ENCODE measurements at regions not wholly inside any gene's neighbourhood (a gene's known extent, or its start where the extent isn't known, plus 50 kb on each side); places are given as distances from the start of the nearest gene placed in this dataset.

DNA sequence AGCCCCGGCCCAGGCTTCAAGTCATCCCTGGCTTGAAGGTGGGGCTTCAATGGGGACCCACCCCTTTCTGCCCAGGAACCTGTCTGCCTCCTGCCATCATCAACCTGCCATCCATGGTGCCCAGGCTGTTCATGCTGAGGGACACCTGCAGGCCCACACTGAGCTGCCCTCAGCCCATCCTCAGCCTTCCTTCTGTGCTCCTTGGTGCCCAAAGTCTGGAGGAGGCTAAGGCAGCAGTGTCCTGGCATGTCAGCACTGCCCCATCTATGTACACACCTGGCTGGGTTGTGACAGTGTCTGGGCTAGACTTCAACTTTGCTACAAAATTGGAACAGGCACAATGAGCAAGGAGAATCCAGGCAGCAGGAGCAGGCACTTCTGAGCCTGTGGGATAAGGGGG lies 745.3 kb upstream of the EPHA6 start:
- POLR2A ChIA-PET, result no interaction called here
- no peak overlapping the region for H3K4me3 ChIP-seq (ENCODE audit: low read depth, low read length)
- H3K27ac ChIP-seq (ENCODE audit: extremely low read depth, low read depth, low read length), result no peak overlapping the region
- TF ChIP-seq, protein P1, sequence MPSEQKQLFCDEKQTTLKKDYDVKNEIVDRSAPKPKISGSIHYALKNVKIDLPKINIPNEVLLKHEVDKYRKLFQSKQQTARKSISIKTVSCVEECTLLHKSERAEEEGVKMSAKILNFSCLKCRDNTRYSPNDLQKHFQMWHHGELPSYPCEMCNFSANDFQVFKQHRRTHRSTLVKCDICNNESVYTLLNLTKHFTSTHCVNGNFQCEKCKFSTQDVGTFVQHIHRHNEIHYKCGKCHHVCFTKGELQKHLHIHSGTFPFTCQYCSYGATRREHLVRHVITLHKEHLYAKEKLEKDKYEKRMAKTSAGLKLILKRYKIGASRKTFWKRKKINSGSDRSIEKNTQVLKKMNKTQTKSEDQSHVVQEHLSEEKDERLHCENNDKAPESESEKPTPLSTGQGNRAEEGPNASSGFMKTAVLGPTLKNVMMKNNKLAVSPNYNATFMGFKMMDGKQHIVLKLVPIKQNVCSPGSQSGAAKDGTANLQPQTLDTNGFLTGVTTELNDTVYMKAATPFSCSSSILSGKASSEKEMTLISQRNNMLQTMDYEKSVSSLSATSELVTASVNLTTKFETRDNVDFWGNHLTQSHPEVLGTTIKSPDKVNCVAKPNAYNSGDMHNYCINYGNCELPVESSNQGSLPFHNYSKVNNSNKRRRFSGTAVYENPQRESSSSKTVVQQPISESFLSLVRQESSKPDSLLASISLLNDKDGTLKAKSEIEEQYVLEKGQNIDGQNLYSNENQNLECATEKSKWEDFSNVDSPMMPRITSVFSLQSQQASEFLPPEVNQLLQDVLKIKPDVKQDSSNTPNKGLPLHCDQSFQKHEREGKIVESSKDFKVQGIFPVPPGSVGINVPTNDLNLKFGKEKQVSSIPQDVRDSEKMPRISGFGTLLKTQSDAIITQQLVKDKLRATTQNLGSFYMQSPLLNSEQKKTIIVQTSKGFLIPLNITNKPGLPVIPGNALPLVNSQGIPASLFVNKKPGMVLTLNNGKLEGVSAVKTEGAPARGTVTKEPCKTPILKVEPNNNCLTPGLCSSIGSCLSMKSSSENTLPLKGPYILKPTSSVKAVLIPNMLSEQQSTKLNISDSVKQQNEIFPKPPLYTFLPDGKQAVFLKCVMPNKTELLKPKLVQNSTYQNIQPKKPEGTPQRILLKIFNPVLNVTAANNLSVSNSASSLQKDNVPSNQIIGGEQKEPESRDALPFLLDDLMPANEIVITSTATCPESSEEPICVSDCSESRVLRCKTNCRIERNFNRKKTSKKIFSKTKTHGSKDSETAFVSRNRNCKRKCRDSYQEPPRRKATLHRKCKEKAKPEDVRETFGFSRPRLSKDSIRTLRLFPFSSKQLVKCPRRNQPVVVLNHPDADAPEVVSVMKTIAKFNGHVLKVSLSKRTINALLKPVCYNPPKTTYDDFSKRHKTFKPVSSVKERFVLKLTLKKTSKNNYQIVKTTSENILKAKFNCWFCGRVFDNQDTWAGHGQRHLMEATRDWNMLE (tag by site-specific recombination; conservative IDR thresholded peaks at IDR 0.05; ENCODE audit: low read depth), result no peak
- H3K36me3 ChIP-seq (ENCODE audit: control insufficient read depth in 2 of 2, insufficient read depth in 1 of 2, low read length in 2 of 2), result no peaks in the 10 kb centered on the region
- H3K9me3 ChIP-seq (ENCODE audit: control insufficient read depth, insufficient read depth, low read depth, low read length), result no peaks in the 10 kb centered on the region
- CTCF ChIA-PET, result interaction anchor here (0.5 kb wide), 1 partner anchor 1462 kb away, joined by 4 read pairs; no protein-coding TSS in a partner anchor
- H3K4me1 ChIP-seq (ENCODE audit: control insufficient read depth, insufficient read depth, low read length), result no peaks in the 10 kb centered on the region

GRCh38 chr3:96070678-96071077 lies 743.7 kb upstream of the EPHA6 start:
- Histone ChIP-seq H3K9me3 (ENCODE audit: control insufficient read depth, insufficient read depth, low read depth, low read length) (no peaks in the 10 kb centered on the region), H3K27ac (ENCODE audit: extremely low read depth, low read depth, low read length) (no peak overlapping the region), H3K36me3 (ENCODE audit: control insufficient read depth in 2 of 2, insufficient read depth in 1 of 2, low read length in 2 of 2) (no peaks in the 10 kb centered on the region), H3K4me1 (ENCODE audit: control insufficient read depth, insufficient read depth, low read length) (no peaks in the 10 kb centered on the region), H3K4me3 (ENCODE audit: low read depth, low read length) (no peak overlapping the region)
- CTCF ChIA-PET, result no interaction called here
- POLR2A ChIA-PET, result no interaction called here
- TF ChIP-seq ZBTB21 (tag by site-specific recombination; IDR thresholded peaks at IDR 0.05) (no peak), ZFHX2 (tag by site-specific recombination; conservative IDR thresholded peaks at IDR 0.05) (no peak), ZNF596 (tag by site-specific recombination; IDR thresholded peaks at IDR 0.05) (no peak), ZSCAN23 (tag by site-specific recombination; IDR thresholded peaks at IDR 0.05) (no peak), ZNF274 (IDR thresholded peaks at IDR 0.05; ENCODE audit: low read length) (no peak), ZNF274 (tag by site-specific recombination; IDR thresholded peaks at IDR 0.05; ENCODE audit: borderline replicate concordance) (no peak), ZNF114 (tag by site-specific recombination; IDR thresholded peaks at IDR 0.05) (no peak), ZNF404 (tag by site-specific recombination; IDR thresholded peaks at IDR 0.05) (no peak), KLF16 (tag by site-specific recombination; IDR thresholded peaks at IDR 0.05) (no peak), KLF17 (tag by site-specific recombination; IDR thresholded peaks at IDR 0.05) (no peak), ZNF112 (tag by site-specific recombination; IDR thresholded peaks at IDR 0.05) (no peak), ZNF514 (tag by site-specific recombination; IDR thresholded peaks at IDR 0.05) (no peak), MYNN (tag by site-specific recombination; IDR thresholded peaks at IDR 0.05; ENCODE audit: borderline replicate concordance) (no peak), ZNF654 (tag by site-specific recombination; IDR thresholded peaks at IDR 0.05; ENCODE audit: low read depth) (no peak), HIC1 (tag by site-specific recombination; IDR thresholded peaks at IDR 0.05) (no peak), ZNF555 (tag by site-specific recombination; conservative IDR thresholded peaks at IDR 0.05) (no peak), ZFP3 (tag by site-specific recombination; IDR thresholded peaks at IDR 0.05; ENCODE audit: low read depth) (no peak), ZNF792 (tag by site-specific recombination; IDR thresholded peaks at IDR 0.05) (no peak), ZNF394 (tag by site-specific recombination; IDR thresholded peaks at IDR 0.05; ENCODE audit: borderline replicate concordance) (no peak), ZNF747 (tag by site-specific recombination; IDR thresholded peaks at IDR 0.05) (no peak)
- TF ChIP-seq, protein P2, sequence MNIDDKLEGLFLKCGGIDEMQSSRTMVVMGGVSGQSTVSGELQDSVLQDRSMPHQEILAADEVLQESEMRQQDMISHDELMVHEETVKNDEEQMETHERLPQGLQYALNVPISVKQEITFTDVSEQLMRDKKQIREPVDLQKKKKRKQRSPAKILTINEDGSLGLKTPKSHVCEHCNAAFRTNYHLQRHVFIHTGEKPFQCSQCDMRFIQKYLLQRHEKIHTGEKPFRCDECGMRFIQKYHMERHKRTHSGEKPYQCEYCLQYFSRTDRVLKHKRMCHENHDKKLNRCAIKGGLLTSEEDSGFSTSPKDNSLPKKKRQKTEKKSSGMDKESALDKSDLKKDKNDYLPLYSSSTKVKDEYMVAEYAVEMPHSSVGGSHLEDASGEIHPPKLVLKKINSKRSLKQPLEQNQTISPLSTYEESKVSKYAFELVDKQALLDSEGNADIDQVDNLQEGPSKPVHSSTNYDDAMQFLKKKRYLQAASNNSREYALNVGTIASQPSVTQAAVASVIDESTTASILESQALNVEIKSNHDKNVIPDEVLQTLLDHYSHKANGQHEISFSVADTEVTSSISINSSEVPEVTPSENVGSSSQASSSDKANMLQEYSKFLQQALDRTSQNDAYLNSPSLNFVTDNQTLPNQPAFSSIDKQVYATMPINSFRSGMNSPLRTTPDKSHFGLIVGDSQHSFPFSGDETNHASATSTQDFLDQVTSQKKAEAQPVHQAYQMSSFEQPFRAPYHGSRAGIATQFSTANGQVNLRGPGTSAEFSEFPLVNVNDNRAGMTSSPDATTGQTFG (tag by site-specific recombination; IDR thresholded peaks at IDR 0.05; ENCODE audit: borderline replicate concordance), result no peak

Data from HEK293 (cell line).